PFSK-1 (cell line): ENCODE measurements at regions not wholly inside any gene's neighbourhood (a gene's known extent, or its start where the extent isn't known, plus 50 kb on each side); places are given as distances from the start of the nearest gene placed in this dataset.

Source experiments
- POLR2AphosphoS5 ChIP-seq: IDR thresholded peaks from 2 replicates; pipeline ENCODE4 v1.6.1; 2012; ENCODE audit warnings: low read depth, mild to moderate bottlenecking, control low read depth, low read length, moderate library complexity
- REST ChIP-seq, 2 experiments: IDR thresholded peaks; 2 replicates each; pipeline versions ENCODE4 v1.6.1 to v1.8.0; 2011 to 2012; ENCODE audit warnings: low read depth in 2 of 2, low read length in 2 of 2, control low read depth in 1 of 2, inconsistent platforms in 1 of 2, mild to moderate bottlenecking in 1 of 2, moderate library complexity in 1 of 2; ENCODE audit not compliant: insufficient read depth in 1 of 2

DNA sequence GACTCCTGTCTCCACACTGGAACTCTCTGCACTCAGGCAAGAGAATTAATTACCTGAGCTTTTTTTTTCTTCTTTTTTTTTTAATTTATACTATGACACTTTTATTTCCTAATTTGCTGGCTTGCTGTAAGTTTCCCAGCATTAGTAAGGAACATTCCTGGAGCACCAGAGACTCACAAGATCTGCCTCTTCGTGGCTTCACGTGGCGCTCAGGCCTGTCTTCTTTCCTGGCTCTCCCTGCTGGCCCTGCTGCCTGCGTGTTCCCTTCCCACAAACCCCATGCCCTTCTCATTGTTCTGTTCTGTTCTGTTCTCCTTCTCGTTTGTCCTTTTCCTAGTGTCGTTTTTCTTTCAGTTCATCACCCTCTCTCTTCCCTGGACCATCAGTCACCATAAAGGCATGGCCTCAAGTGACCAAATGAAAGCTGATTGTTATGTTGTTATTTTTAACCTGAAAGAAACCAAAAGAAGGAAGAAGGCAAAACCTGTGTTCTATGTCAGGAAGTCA lies 591.6 kb upstream of the PFKP start:
- TF ChIP-seq POLR2AphosphoS5 (no peak), REST (IDR thresholded peaks at IDR 0.05; ENCODE audit: insufficient read depth in 1 of 2, low read depth in 2 of 2, low read length in 2 of 2) (no peak)
